HFFc6 (cell line): ENCODE measurements at regions not wholly inside any gene's neighbourhood (a gene's known extent, or its start where the extent isn't known, plus 50 kb on each side); places are given as distances from the start of the nearest gene placed in this dataset.

Experiments used
- DNase-seq: peaks from one replicate; pipeline ENCODE4 v3.0.0-alpha.2; 2018
- H3K27ac Mint-ChIP-seq: 2 replicates; pipeline ENCODE4 v1.8.0; 2020; ENCODE audit warnings: mild to moderate bottlenecking, mixed read lengths
- H3K27me3 Mint-ChIP-seq: 2 replicates; pipeline ENCODE4 v1.8.0; 2021; ENCODE audit warnings: mild to moderate bottlenecking, moderate library complexity, mixed read lengths; ENCODE audit not compliant: insufficient read depth
- H3K36me3 Mint-ChIP-seq: 2 replicates; pipeline ENCODE4 v1.8.0; 2021; ENCODE audit warnings: low read depth, mixed read lengths
- H3K4me1 Mint-ChIP-seq: 2 replicates; pipeline ENCODE4 v1.8.0; 2020; ENCODE audit warnings: low read depth, mixed read lengths
- H3K4me3 Mint-ChIP-seq: 2 replicates; pipeline ENCODE4 v1.8.0; 2020; ENCODE audit warnings: mild to moderate bottlenecking, moderate library complexity, mixed read lengths
- H3K9me3 Mint-ChIP-seq: 2 replicates; pipeline ENCODE4 v1.8.0; 2020; ENCODE audit warnings: mild to moderate bottlenecking, mixed read lengths
- TF ChIP-seq, protein P1 (sequence below): fragments of 200-600 bp; sonication (generic); IDR thresholded peaks from 2 replicates; pipeline ENCODE4 v1.5.0; 2021; ENCODE audit warnings: antibody characterized with exemption, mild to moderate bottlenecking

DNA sequence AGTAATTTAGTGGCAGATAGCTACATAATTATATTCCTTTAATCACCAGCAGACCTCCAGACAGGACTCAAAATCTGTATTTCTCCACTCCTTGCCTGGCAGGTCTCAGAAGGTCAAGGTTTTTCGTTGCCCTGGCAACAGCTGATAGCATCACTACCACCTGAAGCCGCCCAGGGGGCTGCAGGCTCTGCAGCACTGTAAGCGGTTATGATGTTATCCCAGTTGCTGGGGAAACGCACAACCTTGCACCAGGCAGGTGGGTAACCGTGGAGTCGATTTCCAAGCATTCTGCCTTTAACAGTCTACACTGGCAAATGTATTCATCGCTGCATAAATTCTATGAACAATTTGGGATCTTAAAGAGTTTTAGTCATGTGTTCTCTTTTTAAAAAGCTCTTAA lies 756.3 kb downstream of the NTRK3 start:
- peaks cover 4% of the 10 kb centered on the region; the same call in 1 of the 2 replicates for H3K27me3 Mint-ChIP-seq
- H3K27ac Mint-ChIP-seq, result no peak overlapping the region
- no peak overlapping the region for H3K4me3 Mint-ChIP-seq
- peaks cover 10% of the 10 kb centered on the region for H3K4me1 Mint-ChIP-seq
- TF ChIP-seq, protein P1, sequence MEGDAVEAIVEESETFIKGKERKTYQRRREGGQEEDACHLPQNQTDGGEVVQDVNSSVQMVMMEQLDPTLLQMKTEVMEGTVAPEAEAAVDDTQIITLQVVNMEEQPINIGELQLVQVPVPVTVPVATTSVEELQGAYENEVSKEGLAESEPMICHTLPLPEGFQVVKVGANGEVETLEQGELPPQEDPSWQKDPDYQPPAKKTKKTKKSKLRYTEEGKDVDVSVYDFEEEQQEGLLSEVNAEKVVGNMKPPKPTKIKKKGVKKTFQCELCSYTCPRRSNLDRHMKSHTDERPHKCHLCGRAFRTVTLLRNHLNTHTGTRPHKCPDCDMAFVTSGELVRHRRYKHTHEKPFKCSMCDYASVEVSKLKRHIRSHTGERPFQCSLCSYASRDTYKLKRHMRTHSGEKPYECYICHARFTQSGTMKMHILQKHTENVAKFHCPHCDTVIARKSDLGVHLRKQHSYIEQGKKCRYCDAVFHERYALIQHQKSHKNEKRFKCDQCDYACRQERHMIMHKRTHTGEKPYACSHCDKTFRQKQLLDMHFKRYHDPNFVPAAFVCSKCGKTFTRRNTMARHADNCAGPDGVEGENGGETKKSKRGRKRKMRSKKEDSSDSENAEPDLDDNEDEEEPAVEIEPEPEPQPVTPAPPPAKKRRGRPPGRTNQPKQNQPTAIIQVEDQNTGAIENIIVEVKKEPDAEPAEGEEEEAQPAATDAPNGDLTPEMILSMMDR, result no peak
- DNase-seq, result no peak
- no peaks in the 10 kb centered on the region for H3K9me3 Mint-ChIP-seq
- H3K36me3 Mint-ChIP-seq, result peaks cover 3% of the 10 kb centered on the region; the same call in 1 of the 2 replicates

DNA sequence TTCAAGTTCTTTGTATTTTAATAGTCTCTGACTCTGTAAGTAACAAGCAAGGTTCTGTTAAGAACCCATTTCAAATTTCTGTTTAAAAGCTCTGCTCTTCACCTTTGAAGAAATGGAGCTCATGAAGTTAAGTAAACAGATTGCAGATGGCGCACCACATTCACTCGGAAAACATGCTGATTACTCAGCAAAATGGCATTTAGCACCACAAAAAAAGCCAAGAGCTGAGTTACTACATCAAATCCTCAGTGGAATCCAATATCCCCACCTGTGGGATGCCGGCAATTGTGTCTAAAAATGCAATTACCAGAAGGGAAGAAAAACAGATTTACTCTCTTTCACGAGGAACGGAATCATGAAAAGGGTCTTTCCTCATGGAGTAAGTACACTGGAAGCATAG lies 758.0 kb downstream of the NTRK3 start:
- Mint-ChIP-seq H3K4me1 (peaks cover 10% of the 10 kb centered on the region), H3K27ac (no peak overlapping the region), H3K4me3 (no peak overlapping the region), H3K27me3 (peaks cover 4% of the 10 kb centered on the region; the same call in 1 of the 2 replicates), H3K36me3 (peaks cover 4% of the 10 kb centered on the region; the same call in 1 of the 2 replicates), H3K9me3 (no peaks in the 10 kb centered on the region)
- TF ChIP-seq, protein P1, result no peak
- peak; percentile 46 for DNase-seq

DNA sequence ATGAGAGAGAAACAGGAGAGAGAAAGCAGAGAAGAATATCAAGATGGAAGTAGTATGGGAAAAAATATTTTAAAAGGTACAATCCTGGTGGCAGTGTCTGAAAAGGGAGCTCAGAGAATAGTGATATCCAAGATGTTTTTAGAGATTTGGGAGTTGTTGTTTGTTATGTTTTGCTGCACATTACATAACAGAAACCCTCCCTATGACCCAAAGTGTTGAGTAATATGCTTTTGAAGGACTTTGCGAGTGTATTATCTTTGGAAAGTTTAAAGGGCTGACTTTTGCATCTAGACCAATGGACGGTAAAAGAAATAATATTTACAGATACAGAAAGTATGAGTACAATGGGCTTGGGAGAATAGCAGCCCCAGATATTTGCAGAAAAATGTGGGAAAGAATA lies 759.7 kb downstream of the NTRK3 start:
- Mint-ChIP-seq H3K27ac (no peak overlapping the region), H3K36me3 (peaks cover 4% of the 10 kb centered on the region; the same call in 1 of the 2 replicates), H3K9me3 (no peaks in the 10 kb centered on the region), H3K27me3 (peaks cover 4% of the 10 kb centered on the region), H3K4me3 (no peak overlapping the region), H3K4me1 (peaks cover 10% of the 10 kb centered on the region)
- no peak for DNase-seq
- TF ChIP-seq, protein P1, result no peak

DNA sequence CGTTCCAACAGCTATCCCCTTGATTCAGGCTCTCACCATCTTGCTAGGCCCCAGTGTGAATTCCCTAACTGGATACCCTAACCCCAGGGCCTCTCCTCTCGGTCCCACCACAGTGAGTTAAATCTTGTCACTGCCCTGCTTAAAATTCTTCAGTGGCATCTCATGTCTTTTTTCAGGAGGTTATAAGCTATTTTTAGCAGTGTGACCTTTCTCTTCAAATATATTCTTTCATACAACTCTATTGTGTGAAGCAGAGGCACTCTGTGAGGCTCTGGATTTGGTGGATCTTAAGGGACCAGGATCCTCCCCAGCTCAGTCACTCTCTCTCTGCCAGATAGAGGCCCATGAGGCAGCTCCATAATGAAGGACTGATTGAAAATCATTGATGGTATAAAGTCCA lies 760.4 kb downstream of the NTRK3 start:
- peaks cover 10% of the 10 kb centered on the region for H3K4me1 Mint-ChIP-seq
- no peak for DNase-seq
- H3K36me3 Mint-ChIP-seq, result peaks cover 4% of the 10 kb centered on the region; the same call in 1 of the 2 replicates
- H3K9me3 Mint-ChIP-seq, result no peaks in the 10 kb centered on the region
- H3K4me3 Mint-ChIP-seq, result no peak overlapping the region
- no peak overlapping the region for H3K27ac Mint-ChIP-seq
- peaks cover 4% of the 10 kb centered on the region for H3K27me3 Mint-ChIP-seq
- TF ChIP-seq, protein P1, result no peak

DNA sequence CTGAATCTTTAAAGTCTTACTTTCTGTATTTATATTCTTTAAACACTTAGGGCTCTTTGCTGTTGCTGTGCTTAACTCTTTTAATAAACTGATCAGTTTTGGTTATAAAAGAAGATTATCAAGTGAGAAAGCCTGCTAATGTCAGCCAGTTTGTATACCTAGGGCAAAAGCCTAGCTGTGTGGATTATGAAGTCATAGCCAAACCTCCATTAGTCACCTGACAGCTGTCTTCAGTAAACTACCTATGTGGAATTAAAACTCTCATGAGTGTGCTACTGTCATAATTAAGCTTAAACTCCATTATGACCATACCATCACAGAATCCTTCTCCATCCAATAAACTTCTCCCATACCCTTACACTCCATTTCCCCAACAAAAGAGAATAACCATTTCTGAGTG lies 762.7 kb downstream of the NTRK3 start:
- H3K27ac Mint-ChIP-seq, result no peak overlapping the region
- TF ChIP-seq, protein P1, result no peak

More for the DNA sequence above, 762.7 kb downstream of the NTRK3 start:
- no peak for DNase-seq
- peaks cover 2% of the 10 kb centered on the region; the same call in 1 of the 2 replicates for H3K27me3 Mint-ChIP-seq
- H3K4me3 Mint-ChIP-seq, result no peak overlapping the region
- H3K4me1 Mint-ChIP-seq, result peaks cover 13% of the 10 kb centered on the region
- H3K9me3 Mint-ChIP-seq, result no peaks in the 10 kb centered on the region
- H3K36me3 Mint-ChIP-seq, result peaks cover 4% of the 10 kb centered on the region; the same call in 1 of the 2 replicates
